Keratinocyte (primary cell): ENCODE measurements at regions not wholly inside any gene's neighbourhood (a gene's known extent, or its start where the extent isn't known, plus 50 kb on each side); places are given as distances from the start of the nearest gene placed in this dataset.

Experiments used
- CTCF ChIP-seq, 3 experiments: IDR thresholded peaks in 1 of 3; conservative IDR thresholded peaks in 1 of 3; optimal IDR thresholded peaks in 1 of 3; 2 replicates in 2 of 3; 3 replicates in 1 of 3; pipeline versions ENCODE3 to v1.5.1; 2011; ENCODE audit warnings: low read length in 3 of 3, mild to moderate bottlenecking in 3 of 3, moderate library complexity in 2 of 3, control low read depth in 1 of 3, inconsistent platforms in 1 of 3; ENCODE audit not compliant: insufficient read depth in 2 of 3; ENCODE audit errors: extremely low read depth in 1 of 3
- EZH2 ChIP-seq: IDR thresholded peaks from one replicate; pipeline ENCODE4 v1.6.1; 2012; ENCODE audit warnings: inconsistent platforms, mild to moderate bottlenecking, low read length, moderate library complexity

GRCh38 chr6:146984251-146984924 is 219.8 kb upstream of the STXBP5 start:
- TF ChIP-seq CTCF (optimal IDR thresholded peaks at IDR 0.05 in 1 of 3, IDR thresholded peaks at IDR 0.05 in 1 of 3, conservative IDR thresholded peaks at IDR 0.05 in 1 of 3; ENCODE audit: extremely low read depth in 1 of 3, insufficient read depth in 2 of 3, low read length in 3 of 3) (no peak), EZH2 (no peak)
